GM18526 (cell line): ENCODE measurements at regions not wholly inside any gene's neighbourhood (a gene's known extent, or its start where the extent isn't known, plus 50 kb on each side); places are given as distances from the start of the nearest gene placed in this dataset.

Experiments
- POLR2A ChIP-seq: IDR thresholded peaks from 3 replicates; pipeline ENCODE4 v1.6.1; 2011; ENCODE audit not compliant: insufficient read length; ENCODE audit errors: extremely low read depth

- TF ChIP-seq POLR2A, result no peak
These were observed 586.4 kb downstream of the TAF11L14 start for GRCh38 chr5:18220631-18221030.

- TF ChIP-seq POLR2A, result no peak
These were observed 602.1 kb downstream of the TAF11L14 start for GRCh38 chr5:18236386-18236785.

GRCh38 chr5:18238321-18238720, 604.1 kb downstream of the TAF11L14 start:
- no peak for TF ChIP-seq POLR2A

- no peak for TF ChIP-seq POLR2A
These were observed 606.7 kb downstream of the TAF11L14 start for GRCh38 chr5:18240971-18241370.

GRCh38 chr5:18243846-18244245, 609.6 kb downstream of the TAF11L14 start:
- no peak for TF ChIP-seq POLR2A

GRCh38 chr5:18244309-18244708, 610.0 kb downstream of the TAF11L14 start:
- no peak for TF ChIP-seq POLR2A

GRCh38 chr5:18252559-18252958, 618.3 kb downstream of the TAF11L14 start:
- TF ChIP-seq POLR2A, result no peak

GRCh38 chr5:18264126-18264882, 630.0 kb downstream of the TAF11L14 start:
- TF ChIP-seq POLR2A, result no peak

GRCh38 chr5:18270635-18271338, 636.5 kb downstream of the TAF11L14 start:
- TF ChIP-seq POLR2A, result no peak

- TF ChIP-seq POLR2A, result no peak
These were observed 642.7 kb downstream of the TAF11L14 start for GRCh38 chr5:18276939-18277338.

- TF ChIP-seq POLR2A, result no peak
These were observed 647.8 kb downstream of the TAF11L14 start for GRCh38 chr5:18281947-18282581.

- TF ChIP-seq POLR2A, result no peak
These were observed 651.0 kb downstream of the TAF11L14 start for GRCh38 chr5:18285257-18285656.

GRCh38 chr5:18292146-18292545, 657.9 kb downstream of the TAF11L14 start:
- no peak for TF ChIP-seq POLR2A

- TF ChIP-seq POLR2A, result no peak
These were observed 664.9 kb downstream of the TAF11L14 start for GRCh38 chr5:18299166-18299565.

GRCh38 chr5:18305288-18305924, 671.1 kb downstream of the TAF11L14 start:
- TF ChIP-seq POLR2A, result no peak

- TF ChIP-seq POLR2A, result no peak
These were observed 677.0 kb downstream of the TAF11L14 start for GRCh38 chr5:18311266-18311665.
